PC-9 (cell line): ENCODE measurements at regions not wholly inside any gene's neighbourhood (a gene's known extent, or its start where the extent isn't known, plus 50 kb on each side); places are given as distances from the start of the nearest gene placed in this dataset.

Experiments
- BruUV-seq: library from RNA; stranded (reverse); fragments of 400-500 nt; replicated peaks from 2 replicates; lab custom pipeline; 2021; lab: Mats Ljungman, UMichigan
- CTCF ChIA-PET: fragments of 300-600 bp; sonication (Branson Sonifier 250); formaldehyde crosslinking; loops from one replicate; lab custom pipeline; 2022; ENCODE audit warnings: antibody characterized with exemption; lab: Charles Lee
- POLR2A ChIA-PET: fragments of 300-600 bp; sonication (Branson Sonifier 250); formaldehyde crosslinking; loops from one replicate; lab custom pipeline; 2022; ENCODE audit warnings: antibody characterized with exemption; ENCODE audit not compliant: unreplicated experiment; lab: Charles Lee
- DNase-seq, 2 experiments: peaks; one replicate each; pipeline versions ENCODE4 v3.0.0 to v3.0.0-alpha.2; 2015 to 2022; ENCODE audit warnings: mixed read lengths in 1 of 2
- H2AFZ ChIP-seq: fragments of 200-600 bp; sonication (generic); 2 replicates; pipeline ENCODE4 v1.8.1; 2017; ENCODE audit warnings: antibody characterized with exemption
- H3F3A ChIP-seq: fragments of 200-600 bp; sonication (generic); 2 replicates; pipeline ENCODE4 v1.8.1; 2017; ENCODE audit warnings: antibody characterized with exemption, mild to moderate bottlenecking, low read depth; ENCODE audit not compliant: insufficient read depth
- H3K27ac ChIP-seq: fragments of 200-600 bp; sonication (generic); 2 replicates; pipeline ENCODE4 v1.6.1; 2016; ENCODE audit warnings: mixed run types
- H3K27me3 ChIP-seq: fragments of 200-600 bp; sonication (generic); 2 replicates; pipeline ENCODE4 v1.6.1; 2016; ENCODE audit warnings: low read depth, mixed run types; ENCODE audit not compliant: insufficient read depth
- H3K36me3 ChIP-seq: fragments of 200-600 bp; sonication (generic); 2 replicates; pipeline ENCODE4 v1.6.1; 2016; ENCODE audit warnings: low read depth, mixed run types
- H3K4me1 ChIP-seq: fragments of 200-600 bp; sonication (generic); replicated peaks from 2 replicates; pipeline ENCODE4 v1.6.1; 2016; ENCODE audit warnings: mixed run types; ENCODE audit not compliant: insufficient read depth
- H3K4me2 ChIP-seq: fragments of 200-600 bp; sonication (generic); 2 replicates; pipeline ENCODE4 v1.6.1; 2017; ENCODE audit warnings: mixed run types
- H3K4me3 ChIP-seq: fragments of 200-600 bp; sonication (generic); 2 replicates; pipeline ENCODE4 v1.6.1; 2016; ENCODE audit warnings: mixed run types
- H3K79me2 ChIP-seq: fragments of 200-600 bp; sonication (generic); 2 replicates; pipeline ENCODE4 v1.6.1; 2017; ENCODE audit warnings: low read depth, mixed run types
- H3K9me2 ChIP-seq: fragments of 200-600 bp; sonication (generic); 2 replicates; pipeline ENCODE4 v1.8.1; 2017; ENCODE audit warnings: mild to moderate bottlenecking; ENCODE audit not compliant: insufficient read depth
- H3K9me3 ChIP-seq: fragments of 200-600 bp; sonication (generic); 2 replicates; pipeline ENCODE4 v1.8.1; 2016; ENCODE audit warnings: low read depth; ENCODE audit not compliant: insufficient read depth
- H4K20me1 ChIP-seq: fragments of 200-600 bp; sonication (generic); 2 replicates; pipeline ENCODE4 v1.8.1; 2017; ENCODE audit not compliant: insufficient read depth
- EZH2 ChIP-seq: fragments of 200-600 bp; sonication (generic); IDR thresholded peaks from 2 replicates; pipeline ENCODE4 v1.8.0; 2017; ENCODE audit warnings: antibody characterized with exemption, low read depth
- intact Hi-C: fragments of 100-400 bp; cut with micrococcal nuclease; formaldehyde crosslinking; loops from one replicate; pipeline ENCODE4 v1.10.0; 2022; ENCODE audit not compliant: unreplicated experiment
- TF ChIP-seq, protein P1 (sequence below): fragments of 200-600 bp; sonication (generic); conservative IDR thresholded peaks from 2 replicates; pipeline ENCODE4 v1.6.1; 2017; ENCODE audit warnings: mixed run types, antibody characterized with exemption, mild to moderate bottlenecking, moderate library complexity

GRCh38 chr1:170273291-170274130, 127.8 kb downstream of the NTMT2 start:
- POLR2A ChIA-PET: no interaction called here
- no TSS peak for BruUV-seq

GRCh38 chr1:170274131-170274501, 128.4 kb downstream of the NTMT2 start:
- Histone ChIP-seq H3K79me2 (no peaks in the 10 kb centered on the region), H3K4me2 (no peak overlapping the region), H3K27ac (no peak overlapping the region), H3K9me2 (no peaks in the 10 kb centered on the region), H3K27me3 (no peaks in the 10 kb centered on the region), H3F3A (no peaks in the 10 kb centered on the region), H2AFZ (no peak overlapping the region), H3K4me1 (no peaks in the 10 kb centered on the region), H3K36me3 (no peaks in the 10 kb centered on the region), H3K9me3 (no peaks in the 10 kb centered on the region), H4K20me1 (no peaks in the 10 kb centered on the region), H3K4me3 (no peak overlapping the region)
- intact Hi-C loops: no loop called here
- no TSS peak for BruUV-seq
- TF ChIP-seq EZH2: no peak
- TF ChIP-seq, protein P1, sequence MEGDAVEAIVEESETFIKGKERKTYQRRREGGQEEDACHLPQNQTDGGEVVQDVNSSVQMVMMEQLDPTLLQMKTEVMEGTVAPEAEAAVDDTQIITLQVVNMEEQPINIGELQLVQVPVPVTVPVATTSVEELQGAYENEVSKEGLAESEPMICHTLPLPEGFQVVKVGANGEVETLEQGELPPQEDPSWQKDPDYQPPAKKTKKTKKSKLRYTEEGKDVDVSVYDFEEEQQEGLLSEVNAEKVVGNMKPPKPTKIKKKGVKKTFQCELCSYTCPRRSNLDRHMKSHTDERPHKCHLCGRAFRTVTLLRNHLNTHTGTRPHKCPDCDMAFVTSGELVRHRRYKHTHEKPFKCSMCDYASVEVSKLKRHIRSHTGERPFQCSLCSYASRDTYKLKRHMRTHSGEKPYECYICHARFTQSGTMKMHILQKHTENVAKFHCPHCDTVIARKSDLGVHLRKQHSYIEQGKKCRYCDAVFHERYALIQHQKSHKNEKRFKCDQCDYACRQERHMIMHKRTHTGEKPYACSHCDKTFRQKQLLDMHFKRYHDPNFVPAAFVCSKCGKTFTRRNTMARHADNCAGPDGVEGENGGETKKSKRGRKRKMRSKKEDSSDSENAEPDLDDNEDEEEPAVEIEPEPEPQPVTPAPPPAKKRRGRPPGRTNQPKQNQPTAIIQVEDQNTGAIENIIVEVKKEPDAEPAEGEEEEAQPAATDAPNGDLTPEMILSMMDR: no peak
- DNase-seq: no peak
- POLR2A ChIA-PET: no interaction called here
- CTCF ChIA-PET: no interaction called here

More at GRCh38 chr1:170273291-170274130, 127.8 kb downstream of the NTMT2 start:
- Histone ChIP-seq H3F3A (no peaks in the 10 kb centered on the region), H3K9me3 (no peaks in the 10 kb centered on the region), H3K4me1 (no peaks in the 10 kb centered on the region), H2AFZ (no peak overlapping the region), H4K20me1 (no peaks in the 10 kb centered on the region), H3K4me3 (no peak overlapping the region), H3K27me3 (no peaks in the 10 kb centered on the region), H3K4me2 (no peak overlapping the region), H3K27ac (no peak overlapping the region), H3K79me2 (no peaks in the 10 kb centered on the region), H3K9me2 (no peaks in the 10 kb centered on the region), H3K36me3 (no peaks in the 10 kb centered on the region)
- intact Hi-C loops: no loop called here
- DNase-seq: no peak
- CTCF ChIA-PET: no interaction called here
- no peak for TF ChIP-seq EZH2
- TF ChIP-seq, protein P1: no peak

GRCh38 chr1:170277985-170278384, 132.2 kb downstream of the NTMT2 start:
- BruUV-seq: no TSS peak
- no peak overlapping the region for H2AFZ ChIP-seq
- H3K4me3 ChIP-seq: no peak overlapping the region
- H3K9me3 ChIP-seq: no peaks in the 10 kb centered on the region
- H3K79me2 ChIP-seq: no peaks in the 10 kb centered on the region
- no peak overlapping the region for H3K4me2 ChIP-seq
- H3K9me2 ChIP-seq: no peaks in the 10 kb centered on the region
- DNase-seq: no peak
- H3K27me3 ChIP-seq: no peaks in the 10 kb centered on the region
- POLR2A ChIA-PET: no interaction called here
- no peak for TF ChIP-seq EZH2
- TF ChIP-seq, protein P1: no peak
- no peaks in the 10 kb centered on the region for H3K36me3 ChIP-seq
- intact Hi-C loops: no loop called here
- no peaks in the 10 kb centered on the region for H3F3A ChIP-seq
- H3K27ac ChIP-seq: no peak overlapping the region
- no peaks in the 10 kb centered on the region for H4K20me1 ChIP-seq
- CTCF ChIA-PET: no interaction called here
- no peaks in the 10 kb centered on the region for H3K4me1 ChIP-seq
